ENCODE measurements at regions not wholly inside any gene's neighbourhood (a gene's known extent, or its start where the extent isn't known, plus 50 kb on each side); places are given as distances from the start of the nearest gene placed in this dataset.

- TF ChIP-seq CTCF (IDR thresholded peaks at IDR 0.05), result no peak
- TF ChIP-seq RAD21 (conservative IDR thresholded peaks at IDR 0.05 in 1 of 2, IDR thresholded peaks at IDR 0.05 in 1 of 2), result no peak
- TF ChIP-seq USF2 (IDR thresholded peaks at IDR 0.05), result no peak
- TF ChIP-seq KDM1A (IDR thresholded peaks at IDR 0.05; ENCODE audit: low read depth), result no peak
- no peak for TF ChIP-seq EHF (CRISPR knock-in tag; IDR thresholded peaks at IDR 0.05)
- no peak for TF ChIP-seq CHD2 (IDR thresholded peaks at IDR 0.05; ENCODE audit: low read length, partially characterized antibody)
- no peak for TF ChIP-seq REST (IDR thresholded peaks at IDR 0.05)
Observed at GRCh38 chr3:18047052-18047451, 304.6 kb upstream of the TBC1D5 start.

Measured in A549 (cell line).